GM23338 (cell line): ENCODE measurements at regions not wholly inside any gene's neighbourhood (a gene's known extent, or its start where the extent isn't known, plus 50 kb on each side); places are given as distances from the start of the nearest gene placed in this dataset.

Source experiments
- ATAC-seq: fragments of 200-7000 bp; cut with Tn5 transposase; 3 replicates; pipeline ENCODE4 v1.9.1; 2020
- DNase-seq: peaks from one replicate; pipeline ENCODE4 v3.0.0-alpha.2; 2015; ENCODE audit warnings: low spot score
- H2AFZ ChIP-seq: fragments of 200-600 bp; sonication (generic); 2 replicates; pipeline ENCODE4 v1.8.0; 2016; ENCODE audit warnings: antibody characterized with exemption, mild to moderate bottlenecking, moderate library complexity
- H3F3A ChIP-seq: fragments of 200-600 bp; sonication (generic); replicated peaks from 2 replicates; pipeline ENCODE4 v1.8.0; 2017; ENCODE audit warnings: antibody characterized with exemption, mixed run types, low read depth
- H3K27ac ChIP-seq: fragments of 200-600 bp; sonication (generic); 2 replicates; pipeline ENCODE4 v1.6.1; 2016; ENCODE audit warnings: low read depth
- H3K27me3 ChIP-seq: fragments of 200-600 bp; sonication (generic); 2 replicates; pipeline ENCODE4 v1.8.0; 2016; ENCODE audit warnings: mild to moderate bottlenecking, mixed run types, moderate library complexity; ENCODE audit not compliant: insufficient read depth
- H3K36me3 ChIP-seq: fragments of 200-600 bp; sonication (generic); 2 replicates; pipeline ENCODE4 v1.8.0; 2016; ENCODE audit warnings: mild to moderate bottlenecking; ENCODE audit not compliant: insufficient read depth
- H3K4me1 ChIP-seq: fragments of 200-600 bp; sonication (generic); 2 replicates; pipeline ENCODE4 v1.8.0; 2016; ENCODE audit warnings: mild to moderate bottlenecking, moderate library complexity; ENCODE audit not compliant: insufficient read depth
- H3K4me2 ChIP-seq: fragments of 200-600 bp; sonication (generic); 2 replicates; pipeline ENCODE4 v1.7.1; 2017; ENCODE audit warnings: mixed run types
- H3K4me3 ChIP-seq: fragments of 200-600 bp; sonication (generic); 2 replicates; pipeline ENCODE4 v1.6.1; 2016; ENCODE audit warnings: mixed run types
- H3K79me2 ChIP-seq: fragments of 200-600 bp; sonication (generic); replicated peaks from 2 replicates; pipeline ENCODE4 v1.8.0; 2017; ENCODE audit warnings: mild to moderate bottlenecking; ENCODE audit not compliant: insufficient read depth
- H3K9me2 ChIP-seq: fragments of 200-600 bp; sonication (generic); 2 replicates; pipeline ENCODE4 v1.8.0; 2017; ENCODE audit not compliant: insufficient read depth
- H4K20me1 ChIP-seq: fragments of 200-600 bp; sonication (generic); replicated peaks from 2 replicates; pipeline ENCODE4 v1.8.0; 2017; ENCODE audit warnings: mild to moderate bottlenecking; ENCODE audit not compliant: insufficient read depth
- H3K27ac Mint-ChIP-seq: 2 replicates; pipeline ENCODE4 v1.8.0; 2020; ENCODE audit warnings: inconsistent platforms, mild to moderate bottlenecking, moderate library complexity, mixed read lengths
- H3K27me3 Mint-ChIP-seq: 3 replicates; pipeline ENCODE4 v1.8.0; 2022; ENCODE audit warnings: low read depth, mild to moderate bottlenecking, moderate library complexity, mixed read lengths, inconsistent platforms; ENCODE audit not compliant: insufficient read depth, poor library complexity
- H3K36me3 Mint-ChIP-seq: 3 replicates; pipeline ENCODE4 v1.8.0; 2021; ENCODE audit warnings: low read depth, mild to moderate bottlenecking, inconsistent platforms, moderate library complexity, mixed read lengths
- H3K4me1 Mint-ChIP-seq: 3 replicates; pipeline ENCODE4 v1.8.0; 2020; ENCODE audit warnings: mild to moderate bottlenecking, inconsistent platforms, mixed read lengths
- H3K4me3 Mint-ChIP-seq: 3 replicates; pipeline ENCODE4 v1.8.0; 2021; ENCODE audit warnings: moderate library complexity, mild to moderate bottlenecking, inconsistent platforms, mixed read lengths
- H3K9me3 Mint-ChIP-seq: 3 replicates; pipeline ENCODE4 v1.8.0; 2020; ENCODE audit warnings: moderate library complexity, mild to moderate bottlenecking, inconsistent platforms, mixed read lengths
- CREB1 ChIP-seq: fragments of 250-450 bp; sonication (Bioruptor Pico); IDR thresholded peaks from 2 replicates; pipeline ENCODE4 v1.5.0; 2020; ENCODE audit warnings: low read depth, mild to moderate bottlenecking, moderate library complexity
- CTCF ChIP-seq, 2 experiments: fragments of 200-600 bp in 1 of 2; sonication (generic) in 1 of 2; conservative IDR thresholded peaks; 2 replicates each; pipeline versions ENCODE4 v1.5.1 to v1.6.1; 2016 to 2017; ENCODE audit warnings: antibody characterized with exemption in 2 of 2, low read depth in 2 of 2, mild to moderate bottlenecking in 2 of 2, moderate library complexity in 1 of 2
- ETS1 ChIP-seq: IDR thresholded peaks from 2 replicates; pipeline ENCODE4 v1.6.1; 2016; ENCODE audit warnings: antibody characterized with exemption
- EZH2 ChIP-seq: fragments of 200-600 bp; sonication (generic); IDR thresholded peaks from one replicate; pipeline ENCODE4 v1.8.0; 2017; ENCODE audit warnings: antibody characterized with exemption, mild to moderate bottlenecking, low read depth; ENCODE audit not compliant: unreplicated experiment
- EZH2phosphoT487 ChIP-seq: fragments of 200-600 bp; sonication (generic); IDR thresholded peaks from one replicate; pipeline ENCODE4 v1.8.1; 2018; ENCODE audit warnings: antibody characterized with exemption; ENCODE audit not compliant: unreplicated experiment
- JUNB ChIP-seq: IDR thresholded peaks from one replicate; pipeline ENCODE4 v1.6.1; 2016; ENCODE audit warnings: antibody characterized with exemption; ENCODE audit not compliant: unreplicated experiment
- POLR2AphosphoS5 ChIP-seq: IDR thresholded peaks from 2 replicates; pipeline ENCODE4 v1.6.1; 2016; ENCODE audit warnings: antibody characterized with exemption, low read depth
- STAT1 ChIP-seq: IDR thresholded peaks from one replicate; pipeline ENCODE4 v1.6.1; 2016; ENCODE audit warnings: antibody characterized with exemption; ENCODE audit not compliant: unreplicated experiment
- ZNF114 ChIP-seq: fragments of 250-450 bp; sonication (Bioruptor Pico); IDR thresholded peaks from 2 replicates; pipeline ENCODE4 v1.5.0; 2020; ENCODE audit warnings: mild to moderate bottlenecking, moderate library complexity
- ZNF331 ChIP-seq: fragments of 250-450 bp; sonication (Bioruptor Pico); IDR thresholded peaks from 2 replicates; pipeline ENCODE4 v1.5.0; 2020; ENCODE audit warnings: low read depth, mild to moderate bottlenecking, moderate library complexity
- TF ChIP-seq, protein P1 (sequence below): IDR thresholded peaks from one replicate; pipeline ENCODE4 v1.6.1; 2018; ENCODE audit warnings: antibody characterized with exemption; ENCODE audit not compliant: unreplicated experiment

- TF ChIP-seq, protein P1, sequence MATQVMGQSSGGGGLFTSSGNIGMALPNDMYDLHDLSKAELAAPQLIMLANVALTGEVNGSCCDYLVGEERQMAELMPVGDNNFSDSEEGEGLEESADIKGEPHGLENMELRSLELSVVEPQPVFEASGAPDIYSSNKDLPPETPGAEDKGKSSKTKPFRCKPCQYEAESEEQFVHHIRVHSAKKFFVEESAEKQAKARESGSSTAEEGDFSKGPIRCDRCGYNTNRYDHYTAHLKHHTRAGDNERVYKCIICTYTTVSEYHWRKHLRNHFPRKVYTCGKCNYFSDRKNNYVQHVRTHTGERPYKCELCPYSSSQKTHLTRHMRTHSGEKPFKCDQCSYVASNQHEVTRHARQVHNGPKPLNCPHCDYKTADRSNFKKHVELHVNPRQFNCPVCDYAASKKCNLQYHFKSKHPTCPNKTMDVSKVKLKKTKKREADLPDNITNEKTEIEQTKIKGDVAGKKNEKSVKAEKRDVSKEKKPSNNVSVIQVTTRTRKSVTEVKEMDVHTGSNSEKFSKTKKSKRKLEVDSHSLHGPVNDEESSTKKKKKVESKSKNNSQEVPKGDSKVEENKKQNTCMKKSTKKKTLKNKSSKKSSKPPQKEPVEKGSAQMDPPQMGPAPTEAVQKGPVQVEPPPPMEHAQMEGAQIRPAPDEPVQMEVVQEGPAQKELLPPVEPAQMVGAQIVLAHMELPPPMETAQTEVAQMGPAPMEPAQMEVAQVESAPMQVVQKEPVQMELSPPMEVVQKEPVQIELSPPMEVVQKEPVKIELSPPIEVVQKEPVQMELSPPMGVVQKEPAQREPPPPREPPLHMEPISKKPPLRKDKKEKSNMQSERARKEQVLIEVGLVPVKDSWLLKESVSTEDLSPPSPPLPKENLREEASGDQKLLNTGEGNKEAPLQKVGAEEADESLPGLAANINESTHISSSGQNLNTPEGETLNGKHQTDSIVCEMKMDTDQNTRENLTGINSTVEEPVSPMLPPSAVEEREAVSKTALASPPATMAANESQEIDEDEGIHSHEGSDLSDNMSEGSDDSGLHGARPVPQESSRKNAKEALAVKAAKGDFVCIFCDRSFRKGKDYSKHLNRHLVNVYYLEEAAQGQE = no peak
- no peak for TF ChIP-seq ETS1
- no peak for TF ChIP-seq JUNB
- no peak for TF ChIP-seq CTCF (conservative IDR thresholded peaks at IDR 0.05; ENCODE audit: low read depth in 2 of 2)
- TF ChIP-seq STAT1 = no peak
- no peak for TF ChIP-seq ZNF114 (CRISPR knock-in tag)
- TF ChIP-seq ZNF331 (CRISPR knock-in tag) = no peak
Observed at GRCh38 chr12:43094886-43095575, 457.0 kb downstream of the ADAMTS20 start (continued).

GRCh38 chr12:43090981-43091380, 461.0 kb downstream of the ADAMTS20 start:
- no peaks in the 10 kb centered on the region for H3F3A ChIP-seq
- no peak overlapping the region for H3K4me2 ChIP-seq
- H3K9me2 ChIP-seq = peaks cover 12% of the 10 kb centered on the region; the same call in 1 of the 2 replicates
- no peaks in the 10 kb centered on the region for H3K79me2 ChIP-seq
- DNase-seq (no peak), ATAC-seq (no peak)
- H3K36me3 ChIP-seq = no peaks in the 10 kb centered on the region
- no peaks in the 10 kb centered on the region for H3K27me3 Mint-ChIP-seq
- H3K4me1 ChIP-seq = no peaks in the 10 kb centered on the region
- no peak overlapping the region for H3K27ac ChIP-seq
- H3K27me3 ChIP-seq = no peaks in the 10 kb centered on the region
- H3K36me3 Mint-ChIP-seq = peaks cover 4% of the 10 kb centered on the region; the same call in 2 of the 3 replicates
- H3K9me3 Mint-ChIP-seq = peaks cover 8% of the 10 kb centered on the region
- no peak overlapping the region for H3K4me3 Mint-ChIP-seq
- no peak overlapping the region for H3K4me3 ChIP-seq
- H3K27ac Mint-ChIP-seq = no peak overlapping the region
- H3K4me1 Mint-ChIP-seq = no peaks in the 10 kb centered on the region
- H2AFZ ChIP-seq = no peak overlapping the region
- H4K20me1 ChIP-seq = no peaks in the 10 kb centered on the region
- TF ChIP-seq ETS1 (no peak), STAT1 (no peak), POLR2AphosphoS5 (no peak), CREB1 (CRISPR knock-in tag) (no peak), EZH2 (no peak), JUNB (no peak), EZH2phosphoT487 (no peak)
- TF ChIP-seq, protein P1 = no peak
